Parathyroid adenoma (tissue), 2 donors: ENCODE measurements at regions not wholly inside any gene's neighbourhood (a gene's known extent, or its start where the extent isn't known, plus 50 kb on each side); places are given as distances from the start of the nearest gene placed in this dataset.
"Not testable (repeated sequence)": the region's sequence is repeated elsewhere in the genome, so short reads cannot be mapped to it uniquely, and the experiment has no call there.

ENCODE experiments used
- H2AFZ ChIP-seq: fragments of 300-600 bp; sonication (generic); one replicate; pipeline ENCODE4 v1.7.0; 2017; ENCODE audit warnings: antibody characterized with exemption, mild to moderate bottlenecking
- H3K27ac ChIP-seq: fragments of 300-600 bp; sonication (generic); one replicate; pipeline ENCODE4 v1.7.0; 2017
- H3K27me3 ChIP-seq: fragments of 300-600 bp; sonication (generic); one replicate; pipeline ENCODE4 v1.7.0; 2017; ENCODE audit warnings: low read length; ENCODE audit not compliant: control insufficient read depth, insufficient read depth
- H3K36me3 ChIP-seq: fragments of 300-600 bp; sonication (generic); one replicate; pipeline ENCODE4 v1.7.0; 2017; ENCODE audit warnings: low read length; ENCODE audit not compliant: control insufficient read depth, insufficient read depth
- H3K4me1 ChIP-seq: fragments of 300-600 bp; sonication (generic); one replicate; pipeline ENCODE4 v1.7.0; 2017; ENCODE audit warnings: control low read depth
- H3K4me2 ChIP-seq: fragments of 300-600 bp; sonication (generic); one replicate; pipeline ENCODE4 v1.7.0; 2017; ENCODE audit warnings: low read length
- H3K4me3 ChIP-seq: fragments of 300-600 bp; sonication (generic); one replicate; pipeline ENCODE4 v1.7.0; 2017; ENCODE audit warnings: low read depth, low read length
- H3K79me2 ChIP-seq: fragments of 300-600 bp; sonication (generic); one replicate; pipeline ENCODE4 v1.7.0; 2017; ENCODE audit warnings: control low read depth
- H3K9ac ChIP-seq: fragments of 300-600 bp; sonication (generic); one replicate; pipeline ENCODE4 v1.7.0; 2017; ENCODE audit warnings: mild to moderate bottlenecking
- H3K9me3 ChIP-seq: fragments of 300-600 bp; sonication (generic); one replicate; pipeline ENCODE4 v1.7.0; 2017; ENCODE audit warnings: low read length; ENCODE audit not compliant: control insufficient read depth
- CTCF ChIP-seq: fragments of 300-600 bp; sonication (generic); IDR thresholded peaks from one replicate; pipeline ENCODE4 v1.7.0; 2017; ENCODE audit warnings: antibody characterized with exemption, mild to moderate bottlenecking
- donor health status: primary hyperparathyroidism.

GRCh38 chr3:104066658-104067057 lies 1300.1 kb upstream of the ALCAM start:
- no peak for TF ChIP-seq CTCF
- no peaks in the 10 kb centered on the region for H3K9me3 ChIP-seq
- H3K27me3 ChIP-seq, result no peaks in the 10 kb centered on the region
- H3K36me3 ChIP-seq, result no peaks in the 10 kb centered on the region
- no peak overlapping the region for H3K9ac ChIP-seq
- H3K4me2 ChIP-seq, result no peak overlapping the region
- no peak overlapping the region for H2AFZ ChIP-seq
- no peaks in the 10 kb centered on the region for H3K79me2 ChIP-seq
- no peak overlapping the region for H3K4me3 ChIP-seq
- no peak overlapping the region for H3K27ac ChIP-seq
- H3K4me1 ChIP-seq, result no peaks in the 10 kb centered on the region

DNA sequence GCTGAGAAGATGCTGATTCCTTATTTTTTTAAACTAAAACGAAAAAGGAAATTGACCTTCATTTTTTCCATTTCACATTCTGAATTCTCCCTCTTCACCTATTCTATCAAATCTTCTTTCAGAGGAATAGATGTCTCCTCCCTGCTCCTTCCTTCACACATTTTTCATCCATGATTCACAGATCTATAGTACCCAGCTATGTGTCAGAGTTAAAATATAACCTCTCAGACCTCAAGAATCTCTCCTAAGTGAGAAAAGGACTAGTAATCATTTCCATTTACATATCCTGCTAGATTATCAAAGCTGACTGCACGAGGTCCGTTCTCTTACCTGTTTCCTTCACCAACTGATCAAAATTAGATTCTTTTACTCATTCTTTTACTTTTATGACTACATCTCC lies 1297.6 kb upstream of the ALCAM start:
- H2AFZ ChIP-seq, result no peak overlapping the region
- H3K27me3 ChIP-seq, result no peaks in the 10 kb centered on the region
- H3K9me3 ChIP-seq, result no peaks in the 10 kb centered on the region
- H3K4me3 ChIP-seq, result no peak overlapping the region
- H3K9ac ChIP-seq, result no peak overlapping the region
- H3K79me2 ChIP-seq, result no peaks in the 10 kb centered on the region
- H3K4me2 ChIP-seq, result no peak overlapping the region
- no peaks in the 10 kb centered on the region for H3K4me1 ChIP-seq
- TF ChIP-seq CTCF, result no peak
- no peak overlapping the region for H3K27ac ChIP-seq
- no peaks in the 10 kb centered on the region for H3K36me3 ChIP-seq

DNA sequence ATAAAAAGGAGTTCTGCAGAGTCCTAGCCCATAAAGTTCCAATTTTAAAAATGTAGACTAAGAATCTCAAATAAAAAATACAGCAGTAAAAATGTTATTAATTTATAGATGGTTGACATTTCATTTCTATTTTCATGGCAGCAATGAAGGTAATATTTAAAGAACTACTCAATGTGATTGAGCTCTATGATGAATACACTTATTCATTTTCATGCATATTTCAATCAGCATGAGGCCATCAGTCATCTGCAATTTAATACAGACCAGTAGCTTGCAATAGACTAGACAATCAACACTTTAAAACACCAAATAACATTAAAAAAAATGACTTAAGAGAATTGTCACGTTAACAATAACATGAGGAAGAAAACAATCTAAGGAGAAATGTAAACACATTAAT lies 1295.8 kb upstream of the ALCAM start:
- H3K36me3 ChIP-seq, result no peaks in the 10 kb centered on the region
- no peaks in the 10 kb centered on the region for H3K27me3 ChIP-seq
- H3K4me1 ChIP-seq, result no peaks in the 10 kb centered on the region
- H3K9ac ChIP-seq, result no peak overlapping the region
- no peak overlapping the region for H3K4me2 ChIP-seq
- no peaks in the 10 kb centered on the region for H3K9me3 ChIP-seq
- no peak overlapping the region for H2AFZ ChIP-seq
- H3K4me3 ChIP-seq, result no peak overlapping the region
- no peak overlapping the region for H3K27ac ChIP-seq
- H3K79me2 ChIP-seq, result no peaks in the 10 kb centered on the region
- no peak for TF ChIP-seq CTCF

DNA sequence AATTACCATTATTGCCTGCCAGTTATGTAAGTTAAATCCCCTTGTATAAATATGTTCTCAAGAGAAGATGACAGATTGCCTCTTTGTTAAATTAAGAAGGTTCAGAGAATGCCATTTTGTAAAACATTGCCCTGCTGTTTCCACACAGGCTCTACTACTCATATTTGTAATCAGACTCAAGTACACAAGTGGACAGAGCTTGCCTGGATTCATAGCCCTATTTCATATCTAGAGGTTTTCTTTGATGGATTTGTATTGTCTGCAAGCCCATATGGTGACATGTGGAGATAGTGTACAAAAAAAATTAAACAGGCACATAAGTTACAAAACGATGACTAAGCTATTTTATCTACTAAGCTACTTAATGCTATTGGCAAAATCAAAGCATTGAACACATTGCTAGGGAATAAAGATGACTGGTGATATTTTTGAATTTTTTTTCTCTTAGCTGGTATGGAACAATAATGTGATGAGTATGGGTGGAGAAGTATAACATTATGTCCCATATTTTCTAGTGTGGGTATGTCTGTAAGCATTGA lies 1286.6 kb upstream of the ALCAM start:
- no peaks in the 10 kb centered on the region for H3K9me3 ChIP-seq
- H3K9ac ChIP-seq, result no peak overlapping the region
- no peaks in the 10 kb centered on the region for H3K79me2 ChIP-seq
- H3K27ac ChIP-seq, result no peak overlapping the region
- H3K4me3 ChIP-seq, result no peak overlapping the region
- H3K36me3 ChIP-seq, result no peaks in the 10 kb centered on the region
- H3K4me2 ChIP-seq, result no peak overlapping the region
- TF ChIP-seq CTCF, result no peak
- no peaks in the 10 kb centered on the region for H3K4me1 ChIP-seq
- no peaks in the 10 kb centered on the region for H3K27me3 ChIP-seq
- no peak overlapping the region for H2AFZ ChIP-seq

- Histone ChIP-seq H3K27ac (no peak overlapping the region), H3K36me3 (no peaks in the 10 kb centered on the region), H3K4me2 (no peak overlapping the region), H3K9ac (no peak overlapping the region), H3K4me3 (no peak overlapping the region), H3K27me3 (no peaks in the 10 kb centered on the region), H3K79me2 (no peaks in the 10 kb centered on the region), H2AFZ (no peak overlapping the region), H3K4me1 (no peaks in the 10 kb centered on the region), H3K9me3 (no peaks in the 10 kb centered on the region)
- no peak for TF ChIP-seq CTCF
Observed at GRCh38 chr3:104088738-104089137, 1278.0 kb upstream of the ALCAM start.

DNA sequence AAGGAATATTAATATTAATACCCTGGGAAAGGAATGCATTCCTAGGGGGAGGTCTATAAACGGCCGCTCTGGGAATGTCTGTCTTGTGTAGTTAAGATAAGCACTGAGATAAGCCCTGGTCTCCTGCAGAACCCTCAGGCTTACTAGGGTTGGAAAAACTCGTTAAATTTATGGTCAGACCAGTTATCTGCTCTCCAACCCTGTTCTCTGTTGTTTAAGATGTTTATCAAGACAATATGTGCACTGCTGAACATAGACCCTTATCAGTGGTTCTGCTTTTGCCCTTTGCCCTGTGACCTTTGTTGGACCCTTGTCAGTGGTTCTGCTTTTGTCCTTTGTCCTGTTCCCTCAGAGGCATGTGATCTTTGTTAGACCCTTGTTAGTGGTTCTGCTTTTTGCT lies 1276.7 kb upstream of the ALCAM start:
- not testable (repeated sequence) for H3K27me3 ChIP-seq, H3K79me2 ChIP-seq, H3K4me2 ChIP-seq, H3K27ac ChIP-seq, H3K4me1 ChIP-seq, H3K36me3 ChIP-seq, H3K9ac ChIP-seq, H3K9me3 ChIP-seq, H3K4me3 ChIP-seq, H2AFZ ChIP-seq
